ENCODE measurements at regions not wholly inside any gene's neighbourhood (a gene's known extent, or its start where the extent isn't known, plus 50 kb on each side); places are given as distances from the start of the nearest gene placed in this dataset.

DNA sequence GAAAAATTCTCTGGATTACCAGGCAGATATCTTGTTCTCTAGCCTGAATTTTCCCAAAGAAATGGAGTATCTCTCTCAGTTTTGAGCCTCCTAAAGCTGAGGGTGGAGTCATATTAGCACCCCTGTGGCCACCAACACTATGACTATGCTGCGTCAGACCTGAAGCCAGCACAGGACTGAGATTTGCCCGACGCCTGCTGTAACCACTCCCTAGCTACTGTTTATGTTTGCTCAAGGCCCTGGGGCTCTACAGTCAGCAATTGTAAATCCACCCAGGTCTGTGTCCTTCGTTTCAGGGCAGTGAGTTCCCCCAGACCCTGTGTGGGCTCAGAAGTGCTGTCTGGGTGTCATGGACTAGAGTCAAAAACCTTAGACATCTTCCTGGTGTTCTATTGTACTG lies 61.4 kb downstream of the ZXDA start:
- no peak for DNase-seq

- no peak for DNase-seq
These were observed 87.4 kb downstream of the ZXDA start for GRCh38 chrX:57822818-57823217.

- no peak for DNase-seq
These were observed 87.9 kb downstream of the ZXDA start for GRCh38 chrX:57822398-57822797.

GRCh38 chrX:57821703-57822387 lies 88.4 kb downstream of the ZXDA start:
- DNase-seq: peak; percentile 36

DNA sequence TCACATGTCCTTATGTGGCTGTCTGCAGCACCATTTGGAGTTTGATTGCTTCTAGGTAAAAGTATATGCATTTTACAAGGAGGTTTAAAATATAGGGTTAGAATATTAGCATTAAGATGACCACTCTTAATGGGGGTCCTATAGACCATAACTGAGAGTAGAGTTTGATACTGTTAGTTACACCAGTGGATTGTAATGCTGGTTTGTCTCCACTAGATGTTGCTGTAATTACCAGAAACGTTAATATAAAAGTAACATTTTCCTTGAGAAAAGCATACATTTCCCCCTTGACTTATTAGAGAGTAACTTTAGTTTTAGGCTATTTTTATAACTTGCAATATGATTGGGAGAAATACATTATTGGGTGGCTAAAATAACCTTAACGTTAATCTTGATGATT lies 93.0 kb downstream of the ZXDA start:
- no peak for DNase-seq

- no peak for DNase-seq
These were observed 92.6 kb upstream of the NLRP2B start for GRCh38 chrX:57772637-57773036.

GRCh38 chrX:57771689-57772088 lies 91.6 kb upstream of the NLRP2B start:
- no peak for DNase-seq

DNA sequence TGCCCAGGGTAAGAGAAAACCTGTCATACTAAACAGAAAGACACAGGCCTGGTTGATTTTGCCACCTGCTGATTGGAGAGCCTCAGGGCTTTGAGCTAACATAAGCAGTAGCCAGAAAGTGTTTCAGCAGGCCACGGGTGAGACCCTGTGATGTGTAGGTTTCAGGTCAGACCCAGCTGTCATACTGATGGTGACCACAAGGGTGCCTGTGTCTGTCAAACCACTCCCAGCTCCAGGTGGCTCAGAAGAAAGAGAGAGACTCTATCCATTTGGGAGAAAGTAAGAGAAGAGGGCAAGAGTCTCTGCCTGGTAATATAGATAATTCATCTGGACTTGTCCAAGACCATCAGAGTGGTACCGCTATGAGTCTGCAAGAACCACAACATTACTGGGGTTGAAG lies 72.8 kb upstream of the NLRP2B start:
- DNase-seq: no peak

DNA sequence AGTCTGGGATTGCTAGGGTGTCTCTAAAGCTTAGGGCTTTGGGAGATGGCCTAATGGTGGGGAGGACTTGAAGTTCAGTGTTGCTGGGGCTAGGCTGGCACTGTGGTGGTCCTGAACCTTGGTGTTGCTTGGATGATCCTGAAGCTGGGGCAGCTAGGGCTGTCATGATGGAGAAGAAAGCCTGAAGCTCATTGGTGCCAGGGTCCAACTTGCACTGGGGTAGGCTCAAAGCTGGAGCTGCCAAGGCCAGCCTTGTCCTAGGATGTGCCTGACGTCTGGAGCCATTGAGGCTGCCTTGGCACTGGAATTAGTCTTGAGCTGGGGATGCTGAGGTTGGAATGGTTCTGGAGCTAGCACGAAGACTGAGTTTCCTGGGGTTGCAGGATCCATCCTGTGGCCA lies 61.0 kb upstream of the NLRP2B start:
- no peak for DNase-seq

GRCh38 chrX:57737881-57738280 lies 57.8 kb upstream of the NLRP2B start:
- DNase-seq: no peak
